ENCODE measurements at regions not wholly inside any gene's neighbourhood (a gene's known extent, or its start where the extent isn't known, plus 50 kb on each side); places are given as distances from the start of the nearest gene placed in this dataset.
"Not testable (repeated sequence)": the region's sequence is repeated elsewhere in the genome, so short reads cannot be mapped to it uniquely, and the experiment has no call there.

DNA sequence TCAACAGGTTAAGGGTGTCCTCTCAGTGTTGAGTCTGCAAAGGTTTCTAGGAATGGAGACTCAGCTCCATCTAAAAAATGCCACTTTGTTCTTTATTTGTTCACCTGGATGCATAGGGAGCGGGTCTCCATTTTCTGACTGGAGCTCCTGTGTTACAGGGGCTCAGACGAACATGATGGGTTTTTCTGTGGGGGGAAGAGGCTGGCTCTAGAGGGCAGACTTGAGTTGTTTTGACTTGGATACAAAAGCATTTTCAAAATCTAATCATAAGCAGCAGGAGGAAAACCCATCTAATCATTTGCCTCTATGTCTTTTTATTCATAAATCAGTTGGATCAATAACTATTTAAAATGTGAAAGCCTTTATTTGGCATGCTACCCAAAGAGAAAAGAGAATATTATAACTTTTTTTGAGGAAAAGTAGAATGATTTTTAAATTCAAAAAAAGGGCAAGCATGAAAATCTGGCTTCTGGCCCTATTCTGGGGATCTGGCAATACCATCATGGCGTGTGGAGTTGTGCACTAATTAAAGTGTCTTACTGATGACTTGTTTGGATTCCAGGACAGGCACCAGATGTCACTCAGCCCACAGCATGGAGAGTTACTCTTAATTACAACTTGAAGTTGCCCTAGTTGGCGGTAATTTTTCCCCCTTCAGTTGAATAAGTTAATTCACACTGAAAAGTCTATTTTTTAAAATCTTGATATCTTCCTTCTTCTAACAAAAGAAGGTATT is 594.9 kb downstream of the REEP3 start:
- no peak for DNase-seq (ENCODE audit: low read depth)

DNA sequence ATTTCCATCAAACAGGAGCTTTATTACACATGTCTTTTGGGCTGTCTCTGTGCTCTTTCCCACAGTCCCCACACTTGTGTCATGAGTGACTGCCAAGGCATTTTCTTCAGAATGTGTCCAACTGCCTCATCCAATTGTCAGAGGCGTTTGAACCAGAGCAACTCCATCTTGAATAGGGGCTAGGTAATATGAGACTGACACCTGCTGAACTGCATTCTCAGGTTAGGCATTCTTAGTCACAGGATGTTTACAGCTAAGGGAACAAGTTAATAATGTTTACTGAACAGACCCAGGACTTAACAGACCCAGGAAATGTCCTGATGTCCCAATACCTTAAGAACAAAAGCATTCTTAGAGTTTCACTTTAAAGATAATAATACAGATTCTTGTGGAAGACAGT is 595.5 kb downstream of the REEP3 start:
- DNase-seq (ENCODE audit: low read depth): no peak

DNA sequence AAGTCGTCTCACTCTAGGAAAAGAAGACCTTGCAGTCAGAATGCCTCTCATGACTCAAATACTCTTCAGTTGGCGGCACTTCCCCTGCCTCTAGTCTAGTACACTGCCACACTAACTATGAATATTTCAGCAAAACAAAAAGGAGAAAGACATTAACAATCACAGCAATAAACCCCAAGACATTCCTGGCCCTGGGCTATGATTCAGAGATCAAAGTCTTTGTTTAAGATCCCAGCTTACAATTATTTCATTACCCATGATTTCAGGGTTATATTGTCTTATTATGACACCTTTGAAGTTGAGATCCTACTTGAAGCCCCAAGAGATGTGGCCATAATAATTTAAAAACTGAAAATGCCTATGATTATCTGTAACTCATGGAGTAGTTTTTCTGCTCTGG is 597.5 kb downstream of the REEP3 start:
- no peak for DNase-seq (ENCODE audit: low read depth)

DNA sequence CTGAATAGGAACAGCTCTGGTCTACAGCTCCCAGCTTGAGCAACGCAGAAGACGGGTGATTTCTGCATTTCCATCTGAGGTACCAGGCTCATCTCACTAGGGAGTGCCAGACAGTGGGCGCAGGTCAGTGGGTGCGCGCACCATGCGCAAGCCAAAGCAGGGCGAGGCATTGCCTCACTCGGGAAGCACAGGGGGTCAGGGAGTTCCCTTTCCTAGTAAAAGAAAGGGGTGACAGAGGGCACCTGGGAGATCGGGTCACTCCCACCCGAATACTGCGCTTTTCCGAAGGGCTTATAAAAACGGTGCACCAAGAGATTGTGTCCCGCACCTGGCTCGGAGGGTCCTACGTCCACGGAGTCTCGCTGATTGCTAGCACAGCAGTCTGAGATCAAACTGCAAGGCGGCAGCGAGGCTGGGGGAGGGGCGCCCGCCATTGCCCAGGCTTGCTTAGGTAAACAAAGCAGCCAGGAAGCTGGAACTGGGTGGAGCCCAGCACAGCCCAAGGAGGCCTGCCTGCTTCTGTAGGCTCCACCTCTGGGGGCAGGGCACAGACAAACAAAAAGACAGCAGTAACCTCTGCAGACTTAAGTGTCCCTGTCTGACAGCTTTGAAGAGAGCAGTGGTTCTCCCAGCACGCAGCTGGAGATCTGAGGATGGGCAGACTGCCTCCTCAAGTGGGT is 599.2 kb downstream of the REEP3 start:
- DNase-seq (ENCODE audit: low read depth): not testable (repeated sequence)

DNA sequence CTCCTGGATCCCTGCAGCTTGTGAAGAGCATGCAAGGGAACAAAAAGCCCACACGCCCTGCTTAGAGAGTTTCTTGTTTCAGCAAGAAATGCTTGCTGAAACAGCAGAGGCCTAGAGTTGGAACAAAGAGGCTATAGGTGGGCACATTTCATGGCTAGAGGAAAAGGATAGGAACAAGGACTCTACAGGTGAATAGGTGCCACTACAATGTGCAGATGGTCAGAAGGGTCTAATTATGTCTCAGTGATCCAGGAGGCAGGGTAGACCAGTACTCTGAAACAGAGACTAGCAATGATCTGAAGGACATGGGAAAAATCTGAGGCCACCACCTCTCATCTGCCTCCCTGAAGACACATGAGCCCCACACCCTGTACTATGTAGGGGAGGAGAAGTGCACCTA is 609.0 kb downstream of the REEP3 start:
- no peak for DNase-seq (ENCODE audit: low read depth)

DNA sequence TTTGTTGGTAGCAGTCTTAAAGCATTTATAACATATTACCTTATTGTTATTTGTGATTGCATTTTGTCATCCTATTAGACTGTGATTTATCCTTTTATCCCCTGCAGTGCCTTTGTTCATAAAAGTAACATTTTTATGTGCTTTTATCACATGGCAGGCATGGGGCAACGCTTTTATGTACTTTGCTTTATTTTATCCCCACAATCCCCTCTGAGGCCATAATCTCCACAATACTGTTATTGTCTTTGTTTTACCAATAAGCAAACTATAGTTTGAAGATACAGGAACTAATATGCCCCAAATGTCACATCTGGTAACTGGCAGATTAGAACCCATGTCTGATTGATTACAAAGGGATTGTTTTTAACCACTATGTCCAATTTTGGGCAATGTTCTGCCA is 613.5 kb downstream of the REEP3 start:
- no peak for DNase-seq (ENCODE audit: low read depth)

DNA sequence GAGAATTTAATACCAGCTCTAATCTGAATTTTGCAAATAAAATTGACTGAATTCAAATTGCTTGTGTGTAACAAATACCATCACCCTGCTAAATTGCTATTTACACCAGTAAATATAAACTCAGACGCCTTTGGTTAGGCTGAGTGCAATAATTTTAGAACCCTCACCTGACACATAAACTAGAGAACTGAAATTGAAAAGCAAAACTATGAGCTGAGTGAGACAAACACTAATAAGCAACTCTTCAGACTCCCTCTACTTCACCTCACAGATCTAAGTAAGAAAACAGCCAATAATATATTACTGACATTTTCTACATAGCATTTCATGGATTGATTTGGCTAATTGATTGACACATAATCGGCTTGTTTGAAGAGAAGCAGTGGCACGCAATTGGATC is 621.2 kb downstream of the REEP3 start:
- no peak for DNase-seq (ENCODE audit: low read depth)

DNA sequence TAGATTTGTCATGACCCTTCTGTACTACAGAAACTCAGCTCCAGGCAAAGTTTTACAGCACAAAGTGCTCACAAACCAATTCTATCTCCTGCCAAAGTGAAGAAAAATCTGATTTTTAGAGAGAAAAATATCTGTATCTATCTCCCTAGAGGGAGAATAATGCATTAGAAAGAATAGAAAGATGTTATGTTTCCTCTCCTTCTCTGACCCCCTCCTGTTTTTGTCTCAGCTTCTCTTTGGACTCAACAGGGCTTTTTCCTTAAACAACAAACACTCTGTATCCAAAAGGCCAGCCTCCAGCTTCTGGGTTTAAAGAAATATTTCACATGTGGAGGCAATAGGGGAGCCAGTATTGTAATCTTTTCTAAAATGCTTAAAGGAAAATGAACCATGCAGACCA is 627.4 kb downstream of the REEP3 start:
- DNase-seq (ENCODE audit: low read depth): no peak

DNA sequence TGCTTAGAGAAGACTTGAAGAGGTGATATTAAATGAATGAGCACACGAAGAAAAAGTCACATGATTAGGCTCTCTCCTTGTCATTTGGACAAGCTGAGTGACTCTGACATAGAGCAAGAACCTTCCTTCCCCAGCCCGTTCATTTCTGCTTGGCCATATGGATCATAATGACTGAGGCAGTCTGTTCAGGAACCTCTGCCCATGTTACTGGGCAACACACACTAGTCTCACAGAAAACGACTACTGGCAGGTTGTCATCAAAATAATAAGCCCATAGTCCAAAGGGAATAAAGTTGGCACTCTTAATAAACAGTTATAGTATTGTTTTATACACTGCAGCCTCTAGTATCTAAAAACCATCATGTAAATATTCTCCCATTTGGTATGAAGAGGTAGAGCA is 635.0 kb downstream of the REEP3 start:
- no peak for DNase-seq (ENCODE audit: low read depth)

DNA sequence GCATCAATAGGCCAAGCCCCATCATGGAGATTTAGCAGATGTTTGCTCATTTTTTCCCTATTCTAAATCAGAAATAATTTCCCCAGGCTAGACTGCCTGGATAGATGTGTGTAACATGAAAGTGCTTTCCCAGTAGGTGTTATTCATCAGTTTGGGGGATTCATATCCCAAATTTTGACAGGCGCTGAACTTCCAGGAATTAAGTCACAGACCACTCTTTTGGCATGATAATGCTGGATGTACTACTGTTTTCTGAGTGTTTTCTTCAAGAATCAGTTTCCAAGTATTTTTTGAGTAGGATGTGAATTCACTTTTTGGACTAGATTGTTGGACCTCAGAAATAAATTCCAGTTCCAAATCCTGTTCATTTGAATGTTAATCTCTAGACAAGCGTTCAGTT is 637.4 kb downstream of the REEP3 start:
- no peak for DNase-seq (ENCODE audit: low read depth)

DNA sequence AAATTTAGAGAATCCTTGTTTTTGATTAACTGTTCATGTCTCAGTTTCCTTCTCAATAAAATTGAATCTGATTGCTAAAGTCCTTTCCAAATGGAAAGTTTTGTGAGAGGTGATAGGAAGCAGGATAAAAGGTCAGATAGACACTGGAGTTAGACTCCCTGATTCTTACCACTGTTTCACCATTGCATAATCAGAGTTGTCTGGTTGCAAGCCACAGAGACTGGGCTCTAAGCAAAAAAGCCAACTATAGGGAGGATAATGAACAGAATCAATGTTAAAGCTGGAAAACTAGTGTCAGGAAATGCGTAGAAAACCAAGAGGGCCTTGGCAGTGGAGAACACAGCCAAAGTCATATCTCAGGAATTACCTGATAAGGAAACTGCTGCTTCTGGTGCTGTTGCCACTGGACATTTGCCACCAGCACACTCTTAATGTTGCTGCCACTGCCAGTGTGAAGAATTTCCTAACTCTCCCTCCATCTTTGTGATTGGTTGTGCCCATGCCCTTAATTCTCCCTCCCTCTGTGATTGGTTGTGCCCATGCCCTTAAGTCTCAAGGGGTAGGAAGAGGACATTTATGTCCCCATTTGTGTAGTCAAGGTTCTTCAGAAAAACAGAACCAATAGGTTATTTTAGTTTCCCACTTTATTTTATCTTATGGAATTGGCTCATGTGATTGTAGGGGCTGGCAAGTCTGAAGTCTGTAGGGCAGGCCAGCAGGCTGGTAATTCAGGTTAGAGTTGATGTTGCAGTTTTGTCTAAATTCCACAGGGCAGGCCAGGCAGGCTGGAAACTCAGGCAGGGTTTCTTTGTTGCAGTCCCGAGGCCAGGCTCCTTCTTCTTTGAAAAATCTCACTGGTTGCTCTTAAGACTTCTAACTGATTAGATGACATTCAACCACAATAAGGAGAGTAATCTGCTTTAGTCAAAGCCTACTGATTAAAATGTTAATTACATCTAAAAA is 639.0 kb downstream of the REEP3 start:
- no peak for DNase-seq (ENCODE audit: low read depth)

DNA sequence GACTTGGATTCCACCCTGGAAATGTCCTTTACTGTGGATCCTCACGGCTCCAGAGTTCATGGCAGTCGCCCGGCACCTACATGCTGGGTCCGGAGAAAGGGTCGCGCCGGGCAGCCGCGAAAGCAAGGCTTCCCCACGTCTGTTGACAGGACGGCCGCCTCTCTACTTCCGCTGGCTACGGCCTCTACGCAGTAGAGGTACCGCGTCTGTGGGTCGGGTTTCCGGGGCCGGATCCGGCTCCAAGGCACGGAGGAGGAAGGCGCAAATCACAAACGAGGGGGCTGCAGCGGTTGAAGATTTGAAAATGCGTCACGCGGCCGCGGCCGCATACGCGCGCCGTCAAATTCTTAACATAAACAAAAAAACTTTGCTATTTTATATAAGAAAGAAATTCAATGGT is 649.6 kb downstream of the REEP3 start:
- DNase-seq (ENCODE audit: low read depth): no peak

DNA sequence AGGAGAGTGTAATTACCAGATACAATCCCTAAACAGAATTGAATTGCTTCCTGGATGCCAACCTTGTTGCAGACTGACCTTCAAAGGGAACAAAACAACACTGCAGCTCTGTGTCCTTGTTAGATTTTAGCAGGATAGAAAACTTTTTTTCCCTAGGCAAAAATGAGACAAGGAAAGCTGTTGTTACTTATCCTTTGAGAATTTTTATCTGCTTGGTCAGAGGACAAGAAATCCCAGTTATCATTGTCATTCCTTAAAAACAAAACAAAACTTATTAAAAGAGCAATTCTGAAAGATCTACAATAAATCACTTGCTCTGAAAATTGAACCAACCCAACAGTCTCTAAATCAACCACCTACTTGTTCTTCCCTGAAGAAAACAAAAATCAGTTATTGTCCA is 652.6 kb downstream of the REEP3 start:
- no peak for DNase-seq (ENCODE audit: low read depth)

DNA sequence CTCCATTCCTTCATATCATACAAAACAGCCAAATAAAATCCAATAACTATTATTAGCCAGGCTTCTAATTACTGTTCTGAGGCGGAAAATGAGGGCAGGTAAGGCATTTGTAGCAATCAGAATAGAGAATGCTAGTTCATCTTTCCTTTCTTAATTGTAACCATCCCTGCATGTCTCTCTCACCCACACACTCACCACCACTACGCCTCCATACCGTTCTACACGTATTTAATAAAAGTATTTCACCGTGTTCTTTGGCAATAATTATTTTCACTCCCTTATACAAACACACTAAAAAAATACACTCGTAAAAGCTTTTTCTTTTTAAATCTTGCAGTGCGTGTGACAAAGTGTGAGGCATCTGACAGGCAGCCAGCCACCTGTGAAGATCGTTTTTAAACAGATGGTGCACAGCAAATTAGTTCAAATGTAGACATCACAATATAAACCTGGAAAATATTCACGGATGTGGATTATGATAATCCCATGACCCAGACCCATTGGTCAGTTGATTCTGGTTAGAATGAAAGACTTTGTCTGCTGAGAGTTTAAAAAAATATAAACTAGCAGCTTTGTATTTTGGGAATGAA is 653.6 kb downstream of the REEP3 start:
- no peak for DNase-seq (ENCODE audit: low read depth)

DNA sequence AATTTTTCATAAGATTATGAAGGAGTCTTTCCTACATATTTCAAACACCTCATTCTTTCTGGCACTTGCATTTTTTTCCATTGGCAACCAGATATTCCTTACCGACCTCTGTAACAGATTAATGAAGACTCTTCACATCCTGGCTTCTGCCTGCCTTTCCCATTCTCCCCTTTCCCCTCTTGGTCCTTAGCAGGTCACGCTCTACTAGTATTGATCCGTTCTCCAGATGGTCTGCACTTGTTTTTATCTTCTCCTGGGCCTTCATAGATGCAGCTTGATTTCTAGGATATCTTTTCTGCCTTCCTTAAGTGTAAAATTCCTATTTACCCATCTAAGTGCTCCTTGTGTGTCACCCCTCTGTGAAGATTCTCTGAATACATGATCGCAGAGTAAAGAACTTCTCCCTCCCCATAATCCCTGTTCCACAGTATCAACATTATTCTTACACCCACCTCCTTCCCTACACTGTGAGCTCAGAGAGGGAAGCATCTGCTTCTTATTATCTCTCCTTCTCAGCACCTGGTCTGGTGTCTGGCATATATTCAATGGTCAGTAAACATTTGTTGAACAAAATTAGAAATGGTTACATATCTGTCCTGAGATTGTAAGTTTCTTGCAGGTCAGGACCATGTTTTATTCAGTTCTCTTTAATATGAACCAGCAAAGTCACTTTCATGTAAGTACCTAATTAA is 654.2 kb downstream of the REEP3 start:
- no peak for DNase-seq (ENCODE audit: low read depth)

DNA sequence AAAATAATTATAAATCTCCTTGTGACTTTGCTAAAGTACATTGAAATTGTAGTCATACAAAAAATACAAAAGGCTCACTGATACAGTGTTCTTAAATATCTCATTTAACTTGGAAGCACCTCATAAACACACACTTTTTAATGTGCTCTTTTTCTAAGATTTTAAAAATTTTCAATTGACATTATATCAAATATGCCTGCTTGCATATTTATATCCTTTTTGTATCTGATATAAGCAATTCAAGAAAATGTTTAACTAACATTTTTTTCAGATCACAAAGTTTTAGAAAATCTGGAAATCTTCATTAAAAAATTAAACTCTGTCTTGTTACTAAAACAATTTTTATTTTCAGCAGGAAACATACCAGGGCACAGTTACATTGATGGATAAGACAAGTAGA is 661.5 kb downstream of the REEP3 start:
- DNase-seq (ENCODE audit: low read depth): no peak

DNA sequence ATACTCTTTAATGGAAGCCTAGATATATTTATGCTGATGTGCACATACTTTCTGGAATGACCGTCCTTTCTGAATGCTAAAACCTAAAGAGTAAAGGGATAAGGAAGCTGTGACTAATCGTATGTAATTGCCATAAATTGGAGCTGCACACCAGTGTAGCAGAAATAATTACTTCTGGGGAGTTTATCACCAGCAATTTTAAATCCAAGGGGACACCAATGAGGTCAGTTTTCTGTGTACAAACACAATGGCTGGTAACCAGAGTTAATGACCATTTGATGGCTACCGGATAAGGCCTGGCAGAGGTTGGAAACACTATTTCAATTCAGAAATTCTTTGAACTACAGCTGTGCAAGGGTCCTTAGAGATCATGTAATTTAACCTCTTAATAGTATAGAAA is 670.1 kb downstream of the REEP3 start:
- DNase-seq (ENCODE audit: low read depth): no peak

DNA sequence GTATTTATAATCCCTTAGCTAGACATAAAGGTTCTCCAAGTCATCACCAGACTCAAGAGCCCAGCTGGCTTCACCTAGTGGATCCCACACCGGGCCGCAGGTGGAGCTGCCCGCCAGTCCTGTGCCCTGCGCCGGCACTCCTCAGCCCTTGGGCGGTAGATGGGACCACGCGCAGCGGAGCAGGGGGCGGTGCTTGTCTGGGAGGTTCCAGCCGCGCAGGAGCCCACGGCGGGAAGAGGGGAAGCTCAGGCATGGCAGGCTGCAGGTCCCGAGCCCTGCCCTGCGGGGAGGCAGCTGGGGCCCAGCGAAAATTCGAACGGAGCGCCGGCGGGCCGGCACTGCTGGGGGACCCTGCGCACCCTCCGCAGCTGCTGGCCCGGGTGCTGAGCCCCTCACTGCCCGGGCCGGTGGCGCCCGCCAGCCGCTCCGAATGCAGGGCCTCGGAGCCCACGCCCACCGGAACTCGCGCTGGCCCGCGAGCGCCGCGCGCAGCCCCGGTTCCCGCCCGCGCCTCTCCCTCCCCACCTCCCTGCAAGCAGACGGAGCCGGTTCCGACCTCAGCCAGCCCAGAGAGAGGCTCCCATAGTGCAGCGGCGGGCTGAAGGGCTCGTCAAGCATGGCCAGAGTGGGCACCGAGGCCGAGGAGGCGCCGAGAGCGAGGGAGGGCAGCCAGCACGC is 675.6 kb downstream of the REEP3 start:
- no peak for DNase-seq (ENCODE audit: low read depth)

DNA sequence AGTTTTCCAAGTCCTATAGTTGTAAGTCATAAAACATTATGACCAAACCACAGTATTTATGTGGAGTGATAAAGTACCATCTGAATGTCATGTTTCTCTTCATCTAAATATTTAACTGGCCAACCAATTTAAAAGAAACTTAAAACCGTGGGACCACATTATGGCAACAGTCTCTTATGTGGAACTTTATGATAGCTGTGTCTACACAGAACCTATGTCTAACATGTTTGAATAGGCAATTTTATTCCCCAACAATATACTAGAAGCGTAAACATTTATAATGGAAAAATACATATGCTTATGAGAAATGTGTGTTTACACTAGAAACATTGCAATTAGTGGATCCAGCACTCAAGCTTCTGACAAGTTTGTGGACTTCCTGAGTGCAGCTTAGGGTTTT is 680.7 kb downstream of the REEP3 start:
- no peak for DNase-seq (ENCODE audit: low read depth)

DNA sequence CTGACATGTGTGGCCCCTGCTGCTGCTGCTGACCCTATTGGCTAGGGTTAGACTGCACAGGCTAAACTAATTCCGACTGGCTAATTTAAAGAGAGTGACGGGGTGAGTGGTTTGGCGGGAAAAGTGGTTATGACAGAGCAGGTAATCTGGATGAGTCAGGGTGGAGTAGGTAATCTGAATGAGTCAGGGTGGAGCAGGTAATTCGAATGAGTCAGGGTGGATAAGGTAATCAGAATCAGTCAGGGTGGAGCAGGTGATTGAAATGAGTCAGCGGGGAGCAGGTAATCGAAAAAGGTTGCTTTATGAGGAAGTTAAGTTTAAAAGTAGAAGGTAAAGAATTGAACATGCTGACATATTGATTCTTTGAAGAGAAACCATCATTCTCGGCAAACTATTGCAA is 683.3 kb downstream of the REEP3 start:
- not testable (repeated sequence) for DNase-seq (ENCODE audit: low read depth)

DNA sequence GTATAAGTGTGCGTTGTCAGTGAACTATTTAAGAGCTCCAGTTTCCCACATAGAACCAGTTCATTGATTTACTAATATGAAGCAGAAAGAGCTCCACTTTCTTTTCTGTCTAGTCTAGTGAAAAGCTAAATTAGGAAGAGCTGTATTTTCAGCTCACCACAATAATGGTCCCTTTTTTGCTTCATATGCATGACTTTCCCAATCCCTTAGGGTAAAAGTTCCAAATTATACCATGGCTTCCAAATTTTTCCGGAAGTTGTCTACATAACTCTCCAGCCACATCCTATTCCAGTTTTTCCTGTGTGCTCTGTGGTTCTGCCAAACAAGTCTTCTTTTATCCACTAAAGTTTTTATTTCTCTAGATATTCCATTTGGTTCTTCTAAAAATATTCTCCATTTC is 685.2 kb downstream of the REEP3 start:
- no peak for DNase-seq (ENCODE audit: low read depth)
